ENCODE measurements at regions not wholly inside any gene's neighbourhood (a gene's known extent, or its start where the extent isn't known, plus 50 kb on each side); places are given as distances from the start of the nearest gene placed in this dataset.

- ChIA-PET POLR2A (ENCODE audit: partially characterized antibody) (no interaction called here), CTCF (ENCODE audit: partially characterized antibody) (no interaction called here)
- Histone ChIP-seq H3K27ac (ENCODE audit: low read depth, low read length) (no peak overlapping the region), H3K79me1 (ENCODE audit: low read depth, low read length) (no peaks in the 10 kb centered on the region), H3K9me3 (ENCODE audit: insufficient read depth in 2 of 2, low read depth in 1 of 2, low read length in 1 of 2) (no peaks in the 10 kb centered on the region), H3K23me2 (ENCODE audit: low read depth, low read length) (no peaks in the 10 kb centered on the region), H2BK20ac (ENCODE audit: low read length) (no peak overlapping the region), H3K36me3 (ENCODE audit: control insufficient read depth in 2 of 4, insufficient read depth in 4 of 4, low read length in 3 of 4) (no peaks in the 10 kb centered on the region), H4K20me1 (replicated peaks in 1 of 2; ENCODE audit: control insufficient read depth in 1 of 2, insufficient read depth in 2 of 2, low read length in 2 of 2) (no peaks in the 10 kb centered on the region), H3K4me1 (replicated peaks in 1 of 4; ENCODE audit: control insufficient read depth in 3 of 4, insufficient read depth in 4 of 4, low read length in 3 of 4) (no peaks in the 10 kb centered on the region), H2BK5ac (ENCODE audit: low read depth, low read length) (no peak overlapping the region), H2AK5ac (ENCODE audit: low read depth, low read length) (no peak overlapping the region), H4K91ac (replicated peaks; ENCODE audit: insufficient read length, low read length) (no peak overlapping the region), H2BK12ac (ENCODE audit: low read depth, low read length) (no peak overlapping the region), H2BK15ac (ENCODE audit: low read length) (no peak overlapping the region), H3K23ac (ENCODE audit: insufficient read length) (no peak overlapping the region), H2AFZ (ENCODE audit: low read length) (no peak overlapping the region), H3K4me3 (ENCODE audit: extremely low read depth in 1 of 4, insufficient read depth in 2 of 4, low read depth in 3 of 4, low read length in 4 of 4) (no peak overlapping the region), H3K18ac (ENCODE audit: extremely low read depth, low read length) (no peak overlapping the region), H3K79me2 (ENCODE audit: control insufficient read depth in 1 of 2, insufficient read depth in 2 of 2, low read length in 2 of 2) (no peaks in the 10 kb centered on the region), H3K14ac (ENCODE audit: insufficient read length) (no peak overlapping the region), H3K27me3 (replicated peaks in 1 of 4; ENCODE audit: control insufficient read depth in 3 of 4, extremely low read depth in 1 of 4, insufficient read depth in 3 of 4, low read length in 3 of 4) (no peaks in the 10 kb centered on the region), H3K4me2 (ENCODE audit: insufficient read depth in 1 of 2, low read depth in 2 of 2, low read length in 2 of 2) (no peak overlapping the region), H4K5ac (ENCODE audit: insufficient read length, low read depth, low read length) (no peak overlapping the region), H3K4ac (replicated peaks; ENCODE audit: insufficient read length, low read depth, low read length) (no peak overlapping the region), H3K9ac (replicated peaks in 1 of 4; ENCODE audit: extremely low read depth in 1 of 4, low read depth in 3 of 4, low read length in 3 of 4) (no peak overlapping the region), H3K56ac (replicated peaks; ENCODE audit: insufficient read length, low read depth, low read length) (no peak overlapping the region), H4K8ac (ENCODE audit: extremely low read depth, insufficient read depth, low read length) (no peak overlapping the region), H2BK120ac (replicated peaks; ENCODE audit: low read depth, low read length) (no peak overlapping the region)
- WGBS, 2 experiments (ENCODE audit: extremely low coverage in 1 of 2, insufficient coverage in 1 of 2, insufficient read length in 1 of 2, insufficient replicate concordance in 2 of 2, low coverage in 1 of 2, low lambda C conversion rate in 2 of 2, missing lambda C conversion rate in 1 of 2): 46% methylated on average over 2 of the region's 2 CpGs; no CpG with 5 or more reads in 1 of the 2 experiments
- FAIRE-seq: no peak
- no peak for DNase-seq (ENCODE audit: low read depth in 1 of 2, low spot score in 2 of 2)
- TF ChIP-seq RFX5 (IDR thresholded peaks at IDR 0.05; ENCODE audit: borderline replicate concordance, low read depth, low read length): no peak
- no peak for TF ChIP-seq EZH2 (IDR thresholded peaks at IDR 0.05; ENCODE audit: low read depth, low read length, severe bottlenecking)
- no peak for TF ChIP-seq CTBP2 (IDR thresholded peaks at IDR 0.05; ENCODE audit: borderline replicate concordance, insufficient read depth, insufficient read length, low read length)
- TF ChIP-seq YY1 (IDR thresholded peaks at IDR 0.05; ENCODE audit: low read depth, low read length): no peak
- no peak for TF ChIP-seq PHF8 (conservative IDR thresholded peaks at IDR 0.05; ENCODE audit: low read depth, low read length)
- TF ChIP-seq TAF1 (IDR thresholded peaks at IDR 0.05; ENCODE audit: low read depth, low read length): no peak
- TF ChIP-seq RXRA (IDR thresholded peaks at IDR 0.05; ENCODE audit: insufficient read depth, low read depth, low read length): no peak
- TF ChIP-seq SP2 (IDR thresholded peaks at IDR 0.05; ENCODE audit: low read length): no peak
- no peak for TF ChIP-seq ATF2 (IDR thresholded peaks at IDR 0.05; ENCODE audit: low read length)
- TF ChIP-seq EP300 (IDR thresholded peaks at IDR 0.05; ENCODE audit: borderline replicate concordance in 1 of 2, low read depth in 2 of 2, low read length in 2 of 2): no peak
- no peak for TF ChIP-seq RNF2 (IDR thresholded peaks at IDR 0.05; ENCODE audit: borderline replicate concordance, low read depth, low read length, missing control alignments, poor library complexity, severe bottlenecking)
- no peak for TF ChIP-seq SIN3A (conservative IDR thresholded peaks at IDR 0.05 in 1 of 2, IDR thresholded peaks at IDR 0.05 in 1 of 2; ENCODE audit: low read depth in 1 of 2, low read length in 2 of 2)
Measured at GRCh38 chr4:60737858-60738257, 462.3 kb upstream of the ADGRL3 start.
